Right ventricle myocardium inferior (tissue), 1 donor: ENCODE measurements at regions not wholly inside any gene's neighbourhood (a gene's known extent, or its start where the extent isn't known, plus 50 kb on each side); places are given as distances from the start of the nearest gene placed in this dataset.

Experiments
- ATAC-seq: fragments of 200-7000 bp; cut with Tn5 transposase; one replicate; pipeline ENCODE4 v1.9.1; 2020; ENCODE audit warnings: mild to moderate bottlenecking, moderate library complexity
- DNase-seq: peaks from one replicate; pipeline ENCODE4 v3.0.0; 2021; ENCODE audit errors: missing footprints
- intact Hi-C: fragments of 100-400 bp; cut with DNase I; formaldehyde crosslinking; loops from one replicate; pipeline ENCODE4 v1.11.0; 2022
- donor health status: DM: no; HTN: yes; CAD: no; lungs with severe emphysema.

DNA sequence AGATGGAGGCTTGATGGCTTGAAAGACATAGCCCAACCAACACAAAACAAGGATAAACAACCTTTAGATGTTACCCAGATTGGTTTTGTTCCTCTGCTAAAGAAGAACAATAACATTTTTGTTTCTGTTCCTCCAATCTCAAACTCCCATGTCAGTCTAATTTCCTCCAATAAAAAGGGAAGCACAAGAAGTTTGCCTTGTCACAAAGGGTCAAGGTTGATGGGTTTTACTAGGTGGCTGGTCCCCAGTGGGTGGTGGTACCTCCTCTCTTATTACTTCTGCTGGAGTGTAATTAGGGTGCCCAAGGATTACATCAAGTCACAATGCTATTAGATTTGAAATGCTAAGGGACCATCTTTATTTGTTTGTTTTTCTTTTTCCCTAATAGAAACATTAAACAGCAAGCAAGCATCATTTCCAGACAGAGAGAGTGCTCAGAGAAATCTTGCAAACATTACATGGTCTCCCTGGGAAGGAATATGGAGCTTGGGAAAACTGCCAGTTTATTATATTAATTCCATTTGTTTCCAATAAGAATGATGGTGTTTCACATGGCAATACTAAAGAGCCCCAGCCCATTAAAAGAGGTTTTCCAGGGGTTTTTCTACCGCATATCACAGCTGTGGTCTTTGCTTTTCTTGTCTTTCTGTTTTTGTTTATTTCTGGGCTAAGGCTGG is 78.3 kb upstream of the AOAH start:
- ATAC-seq (no peak), DNase-seq (no peak)
- intact Hi-C loops = no loop called here

GRCh38 chr7:36796850-36797536 is 72.7 kb upstream of the AOAH start:
- no peak for ATAC-seq
- intact Hi-C loops = no loop called here
- DNase-seq = no peak

DNA sequence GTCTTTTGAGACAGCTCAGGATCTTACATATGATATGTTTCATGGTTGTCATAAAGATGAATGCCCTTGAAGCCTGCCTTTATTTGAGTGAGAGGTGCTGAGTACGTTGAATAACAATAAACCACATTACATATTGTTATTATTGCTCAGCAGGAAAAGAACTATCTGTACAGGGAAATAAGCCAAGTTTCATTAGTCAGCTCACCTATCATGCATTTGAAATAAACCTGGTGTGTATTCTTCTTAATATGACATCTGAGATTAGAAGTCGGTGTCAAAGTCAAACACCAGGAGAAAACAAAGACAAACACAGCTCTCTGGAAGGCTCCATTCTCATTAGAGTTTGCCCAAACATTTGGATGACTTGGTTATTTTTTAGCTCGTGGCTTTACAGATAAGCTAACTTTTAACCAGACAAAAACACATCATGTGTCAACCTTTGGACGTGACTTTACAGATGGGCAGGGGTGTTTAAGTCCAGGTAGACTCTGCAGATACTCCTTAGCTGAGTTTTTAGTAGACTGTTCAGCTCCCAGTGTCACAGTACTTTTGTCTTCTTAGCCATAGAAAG is 71.2 kb upstream of the AOAH start:
- intact Hi-C loops = no loop called here
- no peak for DNase-seq
- no peak for ATAC-seq

GRCh38 chr7:36794689-36795088 is 70.4 kb upstream of the AOAH start:
- ATAC-seq (no peak), DNase-seq (no peak)
- intact Hi-C loops = no loop called here

GRCh38 chr7:36792421-36792820 is 68.1 kb upstream of the AOAH start:
- intact Hi-C loops = no loop called here
- ATAC-seq (no peak), DNase-seq (no peak)

- DNase-seq = no peak
- intact Hi-C loops = no loop called here
- ATAC-seq = no peak
Measured at GRCh38 chr7:36790311-36790787, 66.1 kb upstream of the AOAH start.

- intact Hi-C loops = no loop called here
- DNase-seq (no peak), ATAC-seq (no peak)
Measured at GRCh38 chr7:36788825-36789470, 64.7 kb upstream of the AOAH start.

- intact Hi-C loops = no loop called here
- DNase-seq (no peak), ATAC-seq (no peak)
Measured at GRCh38 chr7:36787933-36788378, 63.7 kb upstream of the AOAH start.

GRCh38 chr7:36784991-36785940 is 61.0 kb upstream of the AOAH start:
- DNase-seq (no peak), ATAC-seq (peak; percentile 89)
- intact Hi-C loops = no loop called here

GRCh38 chr7:36781011-36781738 is 56.9 kb upstream of the AOAH start:
- no peak for DNase-seq
- ATAC-seq = no peak
- intact Hi-C loops = no loop called here

GRCh38 chr7:36777855-36778254 is 53.6 kb upstream of the AOAH start:
- ATAC-seq (no peak), DNase-seq (no peak)
- intact Hi-C loops = no loop called here

DNA sequence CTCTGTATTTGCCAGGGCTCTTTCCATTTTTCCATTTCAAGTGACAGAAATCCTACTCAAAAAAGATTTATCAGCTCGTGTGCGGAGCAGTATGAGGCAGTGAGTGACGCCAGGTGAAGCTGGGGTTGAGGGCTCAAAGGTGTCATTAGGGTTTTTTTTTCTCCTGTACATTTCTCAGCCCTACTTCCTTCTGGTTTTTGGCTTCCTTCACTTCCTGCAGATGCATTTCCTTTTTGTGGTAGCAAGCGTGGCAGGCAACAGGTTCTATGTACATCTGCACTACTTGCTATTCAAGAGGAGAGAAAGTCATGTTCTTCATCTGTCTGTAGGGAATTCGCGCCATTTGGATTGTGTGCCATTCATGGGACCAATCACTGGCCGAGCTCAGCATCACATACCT is 52.8 kb upstream of the AOAH start:
- no peak for ATAC-seq
- intact Hi-C loops = no loop called here
- no peak for DNase-seq

GRCh38 chr7:36775676-36776075 is 51.4 kb upstream of the AOAH start:
- DNase-seq (no peak), ATAC-seq (peak; percentile 39)
- intact Hi-C loops = no loop called here

DNA sequence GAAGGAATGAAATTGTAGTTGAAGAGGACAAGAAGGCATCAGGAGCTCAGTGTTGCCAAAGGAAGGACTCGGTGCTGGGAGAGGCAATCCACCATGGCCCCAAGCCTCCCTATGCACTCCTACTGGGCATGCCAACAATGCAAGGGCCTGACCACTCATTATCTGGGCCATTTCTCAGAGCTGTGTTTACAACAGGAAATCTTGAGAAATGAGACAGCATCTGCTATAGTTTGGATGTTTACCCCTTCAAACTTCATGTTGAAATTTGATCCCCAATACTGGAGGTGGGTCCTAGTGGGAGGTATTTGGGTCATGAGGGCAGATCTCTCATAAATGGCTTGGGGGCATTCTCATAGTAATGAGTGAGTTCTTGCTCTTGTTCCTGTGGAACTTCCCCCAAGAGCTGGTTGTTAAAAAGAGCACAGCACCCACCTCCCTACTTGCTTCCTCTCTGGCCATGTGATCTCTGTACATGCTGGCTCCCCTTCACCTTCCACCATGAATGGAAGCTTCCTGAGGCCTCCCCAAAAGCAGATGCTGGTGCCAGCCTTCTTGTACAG is 50.8 kb upstream of the AOAH start:
- ATAC-seq (no peak), DNase-seq (no peak)
- intact Hi-C loops = no loop called here
